WTC11 (cell line): ENCODE measurements at regions not wholly inside any gene's neighbourhood (a gene's known extent, or its start where the extent isn't known, plus 50 kb on each side); places are given as distances from the start of the nearest gene placed in this dataset.
"Not testable (repeated sequence)": the region's sequence is repeated elsewhere in the genome, so short reads cannot be mapped to it uniquely, and the experiment has no call there.

Source experiments
- ATAC-seq: fragments of 200-7000 bp; cut with Tn5 transposase; 2 replicates; pipeline ENCODE4 v1.10.0; 2021; ENCODE audit warnings: mild to moderate bottlenecking, moderate library complexity
- CTCF ChIA-PET: fragments of 300-600 bp; sonication (Branson Sonifier 250); formaldehyde crosslinking; loops from one replicate; lab custom pipeline; 2021; ENCODE audit warnings: antibody characterized with exemption; lab: Charles Lee
- POLR2A ChIA-PET: fragments of 350-600 bp; sonication (Branson Sonifier 250); formaldehyde crosslinking; loops from one replicate; lab custom pipeline; 2021; ENCODE audit warnings: antibody characterized with exemption; lab: Charles Lee
- DNase-seq: peaks from one replicate; pipeline ENCODE4 v3.0.0; 2021; ENCODE audit warnings: low spot score
- H3K27ac Mint-ChIP-seq: 2 replicates; pipeline ENCODE4 v1.8.0; 2021; ENCODE audit warnings: mixed read lengths
- H3K27me3 Mint-ChIP-seq: 2 replicates; pipeline ENCODE4 v1.8.0; 2021; ENCODE audit warnings: low read depth, mild to moderate bottlenecking, moderate library complexity, mixed read lengths
- H3K36me3 Mint-ChIP-seq: 2 replicates; pipeline ENCODE4 v1.8.0; 2021; ENCODE audit warnings: mixed read lengths
- H3K4me1 Mint-ChIP-seq: 2 replicates; pipeline ENCODE4 v1.8.0; 2022; ENCODE audit warnings: mixed read lengths
- H3K4me3 Mint-ChIP-seq: 2 replicates; pipeline ENCODE4 v1.8.0; 2021; ENCODE audit warnings: mild to moderate bottlenecking, moderate library complexity, mixed read lengths
- H3K9me3 Mint-ChIP-seq: 2 replicates; pipeline ENCODE4 v1.8.0; 2021; ENCODE audit warnings: mixed read lengths
- ATF3 ChIP-seq: sonication (generic); formaldehyde crosslinking; conservative IDR thresholded peaks from 2 replicates; pipeline ENCODE4 v1.8.1; 2022; ENCODE audit warnings: mild to moderate bottlenecking, missing genetic modification reagents
- CREB1 ChIP-seq: sonication (generic); formaldehyde crosslinking; IDR thresholded peaks from 2 replicates; pipeline ENCODE4 v1.8.0; 2023; ENCODE audit warnings: mild to moderate bottlenecking, missing genetic modification reagents
- ETV6 ChIP-seq: sonication (generic); formaldehyde crosslinking; IDR thresholded peaks from 2 replicates; pipeline ENCODE4 v1.8.1; 2022; ENCODE audit warnings: mild to moderate bottlenecking, missing genetic modification reagents
- FOXP1 ChIP-seq: sonication (generic); formaldehyde crosslinking; IDR thresholded peaks from 2 replicates; pipeline ENCODE4 v1.8.0; 2022; ENCODE audit warnings: missing genetic modification reagents, mild to moderate bottlenecking, moderate library complexity, borderline replicate concordance
- FOXP4 ChIP-seq: sonication (generic); formaldehyde crosslinking; IDR thresholded peaks from 2 replicates; pipeline ENCODE4 v1.8.0; 2022; ENCODE audit warnings: mild to moderate bottlenecking, missing genetic modification reagents
- HMGA2 ChIP-seq: fragments of 250-450 bp; sonication (Bioruptor Pico); IDR thresholded peaks from 2 replicates; pipeline ENCODE4 v1.4.0; 2021; ENCODE audit warnings: mild to moderate bottlenecking, moderate library complexity
- JAZF1 ChIP-seq: fragments of 250-450 bp; sonication (Bioruptor Pico); IDR thresholded peaks from 2 replicates; pipeline ENCODE4 v1.9.0; 2021; ENCODE audit warnings: moderate library complexity, mild to moderate bottlenecking, inconsistent platforms
- JUN ChIP-seq: sonication (generic); formaldehyde crosslinking; IDR thresholded peaks from 2 replicates; pipeline ENCODE4 v1.8.0; 2023; ENCODE audit warnings: mild to moderate bottlenecking, missing genetic modification reagents
- MLX ChIP-seq: sonication (generic); formaldehyde crosslinking; IDR thresholded peaks from 2 replicates; pipeline ENCODE4 v1.8.1; 2023; ENCODE audit warnings: mild to moderate bottlenecking, missing genetic modification reagents, moderate library complexity
- NR2C2 ChIP-seq: sonication (generic); formaldehyde crosslinking; IDR thresholded peaks from 2 replicates; pipeline ENCODE4 v1.8.0; 2022; ENCODE audit warnings: mild to moderate bottlenecking, missing genetic modification reagents
- RORB ChIP-seq: fragments of 250-450 bp; sonication (Bioruptor Pico); IDR thresholded peaks from 2 replicates; pipeline ENCODE4 v1.9.0; 2021; ENCODE audit warnings: mild to moderate bottlenecking
- TEAD1 ChIP-seq: sonication (generic); formaldehyde crosslinking; IDR thresholded peaks from 2 replicates; pipeline ENCODE4 v1.8.0; 2022; ENCODE audit warnings: mild to moderate bottlenecking, missing genetic modification reagents
- ZNF396 ChIP-seq: fragments of 250-450 bp; sonication (Bioruptor Pico); IDR thresholded peaks from 2 replicates; pipeline ENCODE4 v1.8.0; 2021; ENCODE audit warnings: mild to moderate bottlenecking, moderate library complexity, borderline replicate concordance
- ZNF425 ChIP-seq: fragments of 250-450 bp; sonication (Bioruptor Pico); conservative IDR thresholded peaks from 2 replicates; pipeline ENCODE4 v1.9.0; 2021; ENCODE audit warnings: mild to moderate bottlenecking

GRCh38 chr10:131822013-131822691, 78.7 kb upstream of the PPP2R2D start (continued):
- no peak for TF ChIP-seq ZNF425 (CRISPR knock-in tag)
- TF ChIP-seq ZNF396 = no peak
- no peak for TF ChIP-seq ETV6 (CRISPR knock-in tag)
- no peak for TF ChIP-seq MLX (CRISPR knock-in tag)
- no peak for TF ChIP-seq FOXP1 (CRISPR knock-in tag)
- TF ChIP-seq FOXP4 (CRISPR knock-in tag) = no peak
- no peak for TF ChIP-seq JUN (CRISPR knock-in tag)
- TF ChIP-seq ATF3 (CRISPR knock-in tag) = no peak
- TF ChIP-seq RORB (CRISPR knock-in tag) = no peak
- no peak for TF ChIP-seq JAZF1
- no peak for TF ChIP-seq TEAD1
- TF ChIP-seq HMGA2 (CRISPR knock-in tag) = no peak

- POLR2A ChIA-PET = no interaction called here
- TF ChIP-seq NR2C2 = no peak
- no peak for TF ChIP-seq CREB1 (CRISPR knock-in tag)
- ATAC-seq = no peak
- no peaks in the 10 kb centered on the region; the same call in 1 of the 2 replicates for H3K27me3 Mint-ChIP-seq
- peaks cover 31% of the 10 kb centered on the region for H3K4me1 Mint-ChIP-seq
- H3K27ac Mint-ChIP-seq = no peak overlapping the region
- H3K9me3 Mint-ChIP-seq = peaks cover 5% of the 10 kb centered on the region; the same call in 1 of the 2 replicates
- CTCF ChIA-PET = no interaction called here
- H3K36me3 Mint-ChIP-seq = no peaks in the 10 kb centered on the region
- no peak overlapping the region for H3K4me3 Mint-ChIP-seq
- peak; percentile 3 for DNase-seq
Measured at GRCh38 chr10:131822692-131823245, 78.0 kb upstream of the PPP2R2D start.

GRCh38 chr10:131823601-131824099, 77.2 kb upstream of the PPP2R2D start:
- CTCF ChIA-PET, ATAC-seq, H3K9me3 Mint-ChIP-seq, H3K36me3 Mint-ChIP-seq, H3K27me3 Mint-ChIP-seq, H3K4me3 Mint-ChIP-seq, H3K27ac Mint-ChIP-seq, DNase-seq, POLR2A ChIA-PET: not testable (repeated sequence)
- peaks cover 27% of the 10 kb centered on the region for H3K4me1 Mint-ChIP-seq
